Skeletal muscle cell (primary cell): ENCODE measurements at regions not wholly inside any gene's neighbourhood (a gene's known extent, or its start where the extent isn't known, plus 50 kb on each side); places are given as distances from the start of the nearest gene placed in this dataset.

ENCODE experiments used
- DNase-seq: peaks from one replicate; pipeline ENCODE4 v3.0.0-alpha.2; 2010; ENCODE audit warnings: low read depth
- H3K4me3 ChIP-seq: 2 replicates; pipeline ENCODE4 v1.5.1; 2011; ENCODE audit warnings: low read depth, mild to moderate bottlenecking, control low read depth, low read length, moderate library complexity

DNA sequence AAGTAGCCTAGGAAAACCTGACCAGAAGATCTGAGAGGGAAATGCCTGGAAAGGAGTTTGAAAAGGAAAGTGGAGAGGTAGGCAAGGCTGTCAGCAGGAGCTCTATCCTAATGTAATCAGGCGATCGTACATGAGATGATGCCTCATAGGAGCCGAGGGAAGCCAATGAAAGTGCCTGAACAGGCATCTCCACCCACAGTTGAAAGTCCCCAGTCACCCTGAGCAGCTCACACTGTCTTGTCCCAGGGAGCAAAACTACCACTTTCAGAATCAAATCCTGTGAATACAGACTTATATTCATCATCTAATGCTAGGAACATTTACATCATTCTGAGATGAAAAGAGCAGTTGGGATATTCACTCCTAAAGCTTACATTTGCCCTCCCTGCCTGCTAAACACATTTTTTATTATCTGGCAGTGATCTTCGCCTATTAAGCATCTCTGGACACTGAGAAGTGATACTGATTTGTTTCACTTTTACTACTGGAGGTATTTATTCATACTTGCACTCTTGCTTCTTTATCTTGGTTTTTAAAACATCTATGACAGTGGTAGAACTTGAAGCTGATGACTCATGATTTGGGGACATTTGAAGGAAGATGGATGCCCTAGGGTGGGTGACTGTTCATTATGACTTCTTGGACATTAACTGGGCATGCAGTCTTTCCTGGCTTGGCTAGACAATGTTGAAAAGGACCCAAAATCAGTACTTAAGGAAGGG, 221.6 kb downstream of the SEC16B start:
- no peak overlapping the region for H3K4me3 ChIP-seq
- DNase-seq = no peak

DNA sequence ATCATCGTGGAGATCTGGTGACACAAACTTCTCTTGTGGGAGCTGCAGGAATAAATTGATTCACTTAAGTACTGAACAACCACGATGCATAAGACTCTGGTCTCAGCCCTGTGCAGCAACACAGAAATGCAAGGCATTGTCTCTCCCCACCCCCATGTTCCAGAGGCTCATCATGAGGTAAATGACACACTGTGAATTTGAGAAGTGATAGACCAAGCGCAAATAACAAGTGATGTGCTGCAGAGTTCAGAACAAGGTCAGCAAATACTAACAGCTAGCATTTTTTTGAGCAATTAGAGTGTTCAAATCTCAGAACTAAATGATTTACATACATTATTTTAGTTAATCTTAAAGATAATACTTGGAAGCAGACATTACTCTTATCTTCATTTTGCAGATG, 223.7 kb downstream of the SEC16B start:
- no peak overlapping the region for H3K4me3 ChIP-seq
- DNase-seq = no peak

DNA sequence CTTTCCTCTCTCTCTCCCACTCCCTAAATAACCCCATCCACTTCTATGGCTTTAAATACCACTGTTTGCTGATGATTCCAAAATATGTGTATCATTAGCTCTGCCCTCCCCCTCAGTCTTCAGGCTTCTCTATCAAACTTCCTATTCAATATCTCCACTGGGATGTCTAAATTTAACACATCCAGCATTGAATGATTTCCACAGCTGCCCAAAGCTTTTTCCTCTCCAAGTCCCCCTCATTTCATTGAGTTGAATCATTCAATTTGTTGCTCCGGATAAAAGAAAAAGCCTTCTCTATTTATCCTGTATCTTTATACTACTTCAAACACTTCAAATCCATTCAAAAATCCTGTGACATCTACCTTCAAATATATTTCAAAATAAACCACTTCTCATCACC, 225.0 kb downstream of the SEC16B start:
- no peak for DNase-seq
- H3K4me3 ChIP-seq = no peak overlapping the region

DNA sequence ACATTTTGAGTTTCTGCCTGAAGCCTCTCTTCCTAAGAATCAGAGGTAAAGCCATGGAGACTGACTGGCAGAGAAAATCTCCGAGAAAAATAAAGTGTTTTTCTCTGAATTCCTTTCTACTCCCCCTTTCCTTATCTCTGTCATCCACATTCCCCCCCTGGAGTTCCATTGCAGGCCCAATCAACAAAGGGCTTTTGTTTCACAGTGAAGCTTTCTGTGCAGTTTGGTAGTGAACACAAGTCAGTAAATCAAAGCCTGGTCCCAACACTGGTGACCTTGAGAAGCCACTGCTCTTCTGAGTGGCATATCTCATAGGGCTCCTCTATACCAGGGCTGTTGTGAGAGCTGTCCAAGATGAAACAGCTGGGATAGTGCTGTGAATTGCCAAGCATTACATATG, 228.4 kb downstream of the SEC16B start:
- H3K4me3 ChIP-seq = no peak overlapping the region
- DNase-seq = no peak

DNA sequence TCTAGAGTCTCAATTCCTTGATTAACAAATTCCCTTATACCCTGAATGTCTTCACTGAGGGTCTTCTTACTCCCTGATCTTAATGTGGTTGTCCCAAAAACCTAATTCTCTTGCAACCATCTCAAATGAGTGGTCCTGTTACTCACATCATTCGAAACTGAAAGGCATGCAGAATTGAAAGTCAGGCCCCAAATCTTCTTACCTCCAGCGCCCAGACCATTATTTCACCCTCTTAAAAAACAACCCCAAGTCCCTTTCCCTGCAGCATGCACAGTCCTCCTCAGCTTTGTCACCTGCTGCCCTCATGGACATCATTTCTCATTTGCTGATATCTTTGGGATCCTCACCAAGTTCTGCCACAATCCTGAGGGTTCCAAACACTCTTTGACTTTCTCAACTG, 230.1 kb downstream of the SEC16B start:
- H3K4me3 ChIP-seq = no peak overlapping the region

DNA sequence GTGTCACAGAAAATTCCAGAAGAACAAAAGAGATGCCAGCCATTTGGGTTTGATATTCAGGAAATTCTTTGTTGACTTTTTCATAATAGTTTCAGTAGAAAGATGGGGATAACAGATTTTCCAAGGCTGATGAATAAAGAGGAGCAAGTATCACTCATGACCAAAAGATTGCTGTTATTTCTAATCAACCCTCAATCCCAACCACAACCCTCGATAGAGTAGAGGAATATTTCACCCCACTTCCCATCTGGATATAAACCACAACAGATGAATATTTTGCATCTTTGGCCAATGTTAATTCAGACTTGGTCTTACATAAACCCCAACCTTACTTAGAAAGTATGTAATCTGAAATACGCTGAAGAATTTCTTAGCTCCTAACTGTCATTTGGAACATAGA, 232.4 kb downstream of the SEC16B start:
- DNase-seq = no peak
- no peak overlapping the region for H3K4me3 ChIP-seq

More for the DNA sequence above, 230.1 kb downstream of the SEC16B start:
- no peak for DNase-seq

DNA sequence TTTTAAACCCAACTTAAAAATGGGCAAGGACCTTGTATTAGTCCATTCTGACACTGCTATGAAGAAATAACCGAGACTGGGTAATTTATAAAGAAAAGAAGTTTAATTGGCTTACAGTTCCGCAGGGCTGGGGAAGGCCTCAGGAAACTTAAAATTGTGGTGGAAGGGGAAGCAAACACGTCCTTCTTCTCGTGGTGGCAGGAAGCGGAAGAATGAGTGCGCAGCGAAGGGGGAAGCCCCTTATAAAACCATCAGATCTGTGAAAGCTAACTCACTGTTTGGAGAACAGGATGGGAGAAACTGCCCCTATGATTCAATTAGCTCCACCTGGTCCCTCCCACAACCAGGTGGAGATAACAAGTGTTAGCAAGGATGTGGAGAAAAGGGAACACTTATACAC, 237.7 kb downstream of the SEC16B start:
- no peak overlapping the region for H3K4me3 ChIP-seq
- no peak for DNase-seq

DNA sequence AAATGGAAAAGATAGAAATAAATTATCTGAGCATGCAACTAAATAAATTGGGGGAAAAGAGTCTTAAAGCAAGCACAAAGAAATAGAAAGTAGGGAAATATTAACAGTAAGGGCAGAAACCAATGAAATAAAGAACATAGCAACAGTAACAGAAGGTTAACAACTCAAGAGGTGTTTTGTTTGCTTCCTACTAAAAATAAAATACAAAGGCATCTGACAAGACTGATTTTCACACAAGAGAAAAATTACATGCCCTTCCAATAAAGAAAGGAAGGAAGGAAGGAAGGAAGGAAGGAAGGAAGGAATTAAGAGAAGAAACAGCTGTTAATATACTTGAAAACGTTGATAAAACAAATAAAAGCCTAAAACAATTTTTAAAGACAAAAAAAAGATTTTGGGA, 240.2 kb downstream of the SEC16B start:
- no peak overlapping the region for H3K4me3 ChIP-seq
- no peak for DNase-seq

DNA sequence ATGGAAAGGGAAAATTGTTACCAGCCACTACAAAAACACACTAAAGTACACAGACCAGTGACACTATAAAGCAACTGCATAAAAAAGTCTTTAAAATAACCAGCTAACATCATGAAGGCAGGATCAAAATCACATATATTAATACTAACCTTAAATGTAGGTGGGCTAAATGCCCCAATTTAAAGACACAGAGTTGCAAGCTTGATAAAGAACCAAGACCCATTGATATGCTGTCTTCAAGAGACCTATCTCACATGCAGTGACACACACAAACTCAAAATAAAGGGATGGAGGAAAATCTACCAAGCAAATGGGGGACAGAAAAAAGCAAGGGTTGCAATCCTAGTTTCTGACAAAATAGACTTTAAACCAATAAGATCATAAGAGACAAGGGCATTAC, 246.3 kb downstream of the SEC16B start:
- no peak overlapping the region for H3K4me3 ChIP-seq
- DNase-seq = no peak

DNA sequence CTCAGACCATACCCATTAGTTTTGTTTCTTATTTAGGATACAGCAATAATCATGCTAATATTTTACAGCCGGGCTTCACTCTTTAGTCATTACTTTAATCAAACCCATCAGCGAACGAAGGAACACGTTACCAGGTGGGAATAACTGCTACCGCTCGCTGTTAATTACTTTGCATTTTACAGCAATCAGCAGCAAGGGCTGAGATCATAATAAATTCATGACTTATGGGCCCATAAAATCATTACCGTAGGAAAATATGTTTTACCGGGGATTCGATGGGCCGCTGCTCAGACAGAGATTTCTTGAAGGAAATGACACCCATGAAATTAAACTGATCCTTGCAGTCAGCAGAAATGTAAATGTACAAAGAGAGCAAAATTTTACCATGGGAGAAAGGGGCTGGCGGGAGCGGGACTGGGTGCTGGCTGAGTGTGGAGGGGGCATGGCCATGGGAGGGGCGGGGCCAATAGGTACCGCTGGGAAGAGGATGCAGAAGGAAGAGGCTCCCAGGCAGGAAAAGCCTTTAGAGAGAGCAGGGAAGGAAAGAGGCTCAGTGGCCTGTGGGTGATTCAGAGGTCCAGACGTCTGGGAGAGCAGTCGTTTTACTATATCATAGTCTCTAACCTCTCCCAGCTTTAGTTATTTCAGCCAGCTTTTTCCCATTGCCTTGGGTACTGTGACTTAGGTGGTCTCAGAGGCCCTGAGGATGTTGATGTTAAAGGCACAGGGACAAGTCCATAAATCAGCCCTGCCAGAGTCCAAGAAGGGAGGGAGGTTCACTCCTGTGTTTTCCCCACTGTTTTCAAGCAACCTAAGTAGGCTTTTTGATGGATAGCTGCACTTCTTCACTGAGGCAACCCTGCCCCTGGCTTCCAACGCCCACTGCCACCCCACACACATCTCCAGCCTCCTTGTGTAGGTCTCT, 258.9 kb downstream of the SEC16B start:
- no peak overlapping the region for H3K4me3 ChIP-seq
- no peak for DNase-seq

DNA sequence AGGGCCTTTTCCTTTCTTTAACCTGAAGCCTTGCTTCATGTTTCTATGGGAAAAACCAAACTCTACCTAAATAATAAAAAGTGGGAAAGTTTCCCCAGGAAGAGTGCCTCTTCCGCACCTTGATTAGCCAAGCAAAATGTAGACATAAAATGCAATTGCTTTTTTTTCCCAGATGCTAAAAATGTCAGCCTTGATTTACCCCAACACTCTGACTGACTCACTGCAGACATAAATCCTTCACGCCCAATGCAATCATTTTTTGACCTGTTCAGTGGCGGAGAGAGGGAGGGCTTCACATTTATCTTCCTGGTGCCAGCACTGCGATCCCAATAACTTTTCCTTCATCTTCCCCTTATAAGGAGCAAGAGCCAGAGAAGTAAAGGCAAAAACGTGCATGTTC, 261.5 kb downstream of the SEC16B start:
- no peak for DNase-seq
- no peak overlapping the region for H3K4me3 ChIP-seq

DNA sequence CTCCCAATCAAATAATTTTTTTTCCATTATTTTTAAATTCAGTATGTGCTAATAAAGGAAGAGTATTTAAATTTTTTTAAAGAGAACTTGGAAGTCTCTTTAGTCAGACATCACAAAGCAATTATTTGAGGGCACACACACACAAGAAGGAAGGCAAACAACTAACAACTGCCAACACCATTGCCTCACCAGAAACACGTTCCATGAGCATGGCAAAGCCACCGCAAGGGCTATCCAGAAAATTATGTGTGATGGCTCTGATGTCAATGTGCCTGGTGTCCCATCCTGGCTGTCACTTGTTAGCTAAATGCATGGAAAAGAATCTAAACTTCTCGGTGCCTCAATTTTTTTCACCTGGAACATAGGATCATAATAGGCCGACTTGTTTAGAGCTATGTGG, 262.9 kb downstream of the SEC16B start:
- DNase-seq = no peak
- H3K4me3 ChIP-seq = no peak overlapping the region

DNA sequence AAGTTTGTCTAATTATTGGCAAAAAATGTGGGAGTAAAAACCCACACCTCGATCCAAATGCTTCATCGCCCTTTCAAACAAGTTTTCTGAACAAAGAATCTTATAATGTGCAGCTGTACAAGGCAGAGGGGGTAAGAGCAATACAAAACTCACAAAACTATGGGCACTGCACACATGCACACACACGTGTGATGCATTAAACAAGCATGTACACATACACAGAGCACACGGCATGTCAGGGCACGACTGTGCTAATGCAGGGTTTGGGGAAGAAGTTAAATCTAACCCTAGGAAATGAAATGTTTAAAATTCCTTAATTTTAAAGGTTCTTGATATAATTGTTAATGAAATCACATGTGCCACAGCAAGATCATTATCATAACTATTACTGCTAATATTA, 264.0 kb downstream of the SEC16B start:
- DNase-seq = no peak
- H3K4me3 ChIP-seq = no peak overlapping the region

DNA sequence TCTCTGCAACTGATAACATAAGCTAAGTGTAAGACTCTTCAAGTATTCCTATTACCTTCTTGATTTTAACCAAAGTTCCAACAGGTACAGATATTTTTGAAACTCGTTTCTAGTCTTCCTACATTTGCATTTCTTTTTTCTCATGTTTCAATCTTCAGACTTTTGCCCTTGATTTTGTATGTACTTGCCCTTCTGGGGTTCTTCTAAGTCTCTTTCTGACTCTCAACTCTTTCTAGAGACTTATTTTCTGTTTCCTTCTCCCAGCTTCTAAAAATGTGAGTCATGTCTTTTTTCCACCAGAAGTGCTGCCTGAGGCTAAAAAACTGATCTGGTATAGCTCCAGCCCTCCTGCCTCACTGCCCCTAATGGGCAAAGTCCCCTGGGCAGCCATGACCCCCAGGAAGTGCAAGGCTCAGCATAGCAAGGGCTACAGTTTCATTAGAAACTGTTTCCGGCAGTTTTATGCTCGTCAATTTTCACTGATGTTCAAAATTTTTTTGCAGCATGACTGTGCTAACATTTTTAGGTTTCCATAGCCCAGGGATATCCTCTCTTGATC, 265.9 kb downstream of the SEC16B start:
- DNase-seq = no peak

DNA sequence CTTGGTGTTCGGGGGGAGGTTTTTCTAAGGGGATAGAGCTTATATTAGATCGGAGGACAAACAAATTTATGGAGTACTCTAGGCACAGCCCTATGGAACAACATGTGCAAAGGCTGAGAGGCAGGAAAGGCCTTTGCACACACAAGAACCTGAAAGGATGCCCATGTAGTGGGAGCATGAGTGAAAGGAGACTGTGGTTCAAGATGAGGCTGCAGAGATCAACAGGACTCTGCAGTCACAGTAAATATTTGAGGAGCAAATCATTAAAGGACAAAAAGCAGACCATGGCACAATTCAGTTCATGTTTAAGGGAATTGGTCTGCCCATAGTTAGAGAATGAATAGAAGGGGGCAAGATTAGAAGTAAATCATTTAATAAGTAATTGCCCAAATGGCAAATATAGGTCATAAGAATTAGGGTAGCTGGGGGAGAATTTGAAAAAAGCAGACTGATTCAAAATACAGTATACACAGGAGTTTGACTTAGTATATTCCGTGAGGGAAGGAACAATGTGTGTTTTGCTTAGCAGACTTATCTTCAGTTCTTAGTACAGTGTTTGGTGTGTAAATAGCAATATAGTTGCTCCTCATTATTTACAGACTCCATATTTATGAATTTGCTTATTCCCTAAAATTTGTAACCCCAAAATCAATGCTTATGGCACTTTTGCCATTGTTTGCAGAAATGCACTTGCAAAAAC, 268.1 kb downstream of the SEC16B start:
- no peak overlapping the region for H3K4me3 ChIP-seq
- no peak for DNase-seq

More for the DNA sequence above, 265.9 kb downstream of the SEC16B start:
- H3K4me3 ChIP-seq = no peak overlapping the region

DNA sequence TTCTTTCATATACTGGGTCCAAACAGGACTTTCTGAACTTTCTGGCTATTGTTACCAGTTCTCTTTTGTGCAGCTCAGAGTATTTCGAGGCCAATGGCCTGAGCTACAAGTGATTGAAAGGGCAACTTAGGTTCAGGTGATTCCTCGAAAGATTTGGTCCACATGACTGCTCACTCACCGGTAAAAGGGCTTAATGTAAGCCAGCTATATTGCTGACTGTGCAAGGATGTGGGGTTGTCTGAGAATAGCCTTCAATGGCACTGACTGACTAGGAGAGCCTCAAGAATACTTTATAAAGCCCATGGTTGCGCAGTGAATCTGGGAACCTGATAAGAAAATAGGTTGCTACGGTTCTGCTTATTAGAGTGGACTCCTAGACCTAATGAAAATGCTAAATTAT, 269.0 kb downstream of the SEC16B start:
- H3K4me3 ChIP-seq = no peak overlapping the region
- DNase-seq = no peak

DNA sequence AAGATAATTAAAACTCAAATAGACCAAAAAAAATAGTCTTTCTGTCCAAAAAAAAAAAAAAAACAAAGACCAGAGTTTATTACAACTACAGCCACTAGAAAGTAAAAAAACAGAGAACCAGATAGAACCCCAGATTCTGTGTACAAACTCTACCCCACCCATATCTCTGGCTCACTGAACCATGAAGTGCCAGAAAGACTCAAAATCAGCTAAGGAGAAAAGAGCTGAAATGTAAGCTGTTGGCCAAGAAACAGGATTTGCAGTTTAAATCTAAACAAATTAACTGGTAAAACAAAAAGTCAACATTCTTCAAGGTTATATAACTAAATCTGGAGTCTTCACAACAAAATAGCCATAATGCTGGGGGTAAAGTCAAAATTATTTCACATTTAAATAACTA, 278.9 kb downstream of the SEC16B start:
- no peak for DNase-seq
- no peak overlapping the region for H3K4me3 ChIP-seq

DNA sequence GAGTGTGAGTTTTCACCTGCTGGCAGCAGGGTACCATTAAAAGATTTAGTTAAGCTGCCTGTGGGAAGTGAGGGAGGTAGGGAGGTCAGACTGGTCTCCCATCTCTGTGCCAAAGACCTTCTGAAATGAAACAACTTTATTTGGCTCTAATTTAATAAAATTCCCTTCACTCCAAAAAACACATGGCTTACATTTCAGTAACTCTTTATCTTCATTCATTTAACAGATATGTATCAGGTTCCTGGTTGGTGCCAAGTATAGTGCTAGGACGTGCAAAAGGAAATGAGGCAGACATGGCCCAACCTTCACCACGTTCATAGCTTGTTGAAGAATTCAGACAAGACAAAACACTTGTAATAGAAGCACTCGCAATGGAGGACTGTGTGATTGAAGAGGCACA, 282.3 kb downstream of the SEC16B start:
- DNase-seq = no peak
- H3K4me3 ChIP-seq = no peak overlapping the region

DNA sequence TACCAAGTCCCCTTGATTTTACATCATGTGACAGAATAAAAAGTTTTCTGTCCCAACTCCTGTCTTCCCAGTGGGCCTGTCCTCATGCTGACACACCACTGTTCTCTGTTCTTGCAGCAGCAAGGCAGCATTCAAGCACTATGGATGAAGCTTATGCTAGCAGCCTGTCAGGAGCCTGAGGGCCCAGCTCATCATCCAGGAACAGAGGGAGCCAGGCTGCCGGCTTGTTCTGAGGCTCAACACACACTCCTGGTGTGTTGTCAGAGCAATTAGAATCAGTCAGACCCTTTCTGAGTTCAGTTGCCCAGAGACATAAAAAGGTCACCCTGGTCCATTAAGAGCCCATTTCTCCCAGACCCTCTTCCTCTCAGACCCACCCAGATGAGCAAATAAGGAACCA, 282.9 kb downstream of the SEC16B start:
- DNase-seq = no peak
- H3K4me3 ChIP-seq = no peak overlapping the region

DNA sequence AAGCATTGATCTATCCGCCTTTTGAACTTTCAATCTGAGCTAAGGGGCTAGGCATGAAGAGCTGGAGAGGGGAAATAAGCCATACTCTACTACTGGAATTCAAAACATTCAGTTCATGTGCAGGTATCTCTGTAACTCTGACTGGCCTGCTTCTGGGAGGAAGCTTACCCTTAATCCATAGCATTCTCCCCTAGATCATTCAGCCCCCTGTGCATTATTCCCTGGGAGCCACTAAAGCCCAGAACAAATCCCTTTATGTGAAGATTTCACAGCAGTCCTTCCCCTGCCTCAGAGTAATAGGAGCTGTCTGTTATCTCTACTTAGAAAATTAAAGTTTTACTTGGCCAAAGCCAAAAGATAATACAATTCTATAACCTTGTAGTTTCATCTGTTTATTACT, 300.7 kb downstream of the SEC16B start:
- no peak for DNase-seq
- H3K4me3 ChIP-seq = no peak overlapping the region
